ENCODE measurements at regions not wholly inside any gene's neighbourhood (a gene's known extent, or its start where the extent isn't known, plus 50 kb on each side); places are given as distances from the start of the nearest gene placed in this dataset.
"Not testable (repeated sequence)": the region's sequence is repeated elsewhere in the genome, so short reads cannot be mapped to it uniquely, and the experiment has no call there.

DNA sequence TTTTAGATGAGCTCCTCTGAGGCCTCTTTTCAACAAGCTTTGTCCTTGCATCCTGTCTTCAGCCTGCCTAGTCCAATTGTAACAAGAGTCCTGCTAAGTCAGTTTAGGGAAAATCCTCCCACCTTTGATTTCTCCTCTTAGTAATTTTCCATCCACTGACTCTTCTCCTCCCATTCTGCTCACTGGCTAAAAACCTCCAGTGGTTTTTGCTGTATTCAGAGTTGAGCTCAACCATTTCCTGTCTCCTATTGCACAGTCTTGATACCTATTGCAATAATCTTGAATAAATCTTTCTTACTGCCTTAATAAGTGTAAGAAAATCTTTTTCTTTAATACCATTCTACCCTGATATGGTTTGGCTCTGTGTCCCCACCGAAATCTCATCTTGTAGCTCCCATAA lies 117.8 kb upstream of the ENPP6 start:
- no peak for DNase-seq

GRCh38 chr4:184333446-184333845 lies 115.8 kb upstream of the ENPP6 start:
- DNase-seq, result peak in 1 of 51 donors; percentile 16

- peak in 5 of 51 donors; percentile 4 to 27 (median 18) for DNase-seq
Observed at GRCh38 chr4:184331268-184331995, 113.8 kb upstream of the ENPP6 start.

GRCh38 chr4:184330517-184331094 lies 112.9 kb upstream of the ENPP6 start:
- not testable (repeated sequence) for DNase-seq

GRCh38 chr4:184329659-184330400 lies 112.2 kb upstream of the ENPP6 start:
- peak in 16 of 51 donors; percentile 22 to 64 (median 33) for DNase-seq

DNA sequence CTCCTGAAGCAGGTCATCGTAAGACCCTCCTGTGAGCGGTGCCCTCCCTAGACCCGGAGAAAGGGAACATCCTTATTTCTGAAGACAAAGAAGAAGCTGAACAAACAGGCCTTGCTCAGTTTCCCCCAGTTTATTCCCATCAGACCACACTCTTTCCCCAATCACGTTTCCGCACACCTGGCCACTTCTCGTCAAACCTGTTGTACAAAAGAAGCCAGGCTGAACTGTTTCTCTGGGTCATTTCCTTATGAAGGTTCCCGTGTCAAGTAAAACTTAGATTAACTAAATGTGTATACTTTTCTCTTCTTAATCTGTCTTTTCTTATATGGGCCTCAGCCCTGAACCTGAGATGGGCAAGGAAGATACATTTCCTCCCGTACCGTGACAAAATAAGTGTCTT lies 111.6 kb upstream of the ENPP6 start:
- no peak for DNase-seq

- DNase-seq, result no peak
Observed at GRCh38 chr4:184328022-184328736, 110.5 kb upstream of the ENPP6 start.

GRCh38 chr4:184324939-184325477 lies 107.3 kb upstream of the ENPP6 start:
- DNase-seq, result no peak

DNA sequence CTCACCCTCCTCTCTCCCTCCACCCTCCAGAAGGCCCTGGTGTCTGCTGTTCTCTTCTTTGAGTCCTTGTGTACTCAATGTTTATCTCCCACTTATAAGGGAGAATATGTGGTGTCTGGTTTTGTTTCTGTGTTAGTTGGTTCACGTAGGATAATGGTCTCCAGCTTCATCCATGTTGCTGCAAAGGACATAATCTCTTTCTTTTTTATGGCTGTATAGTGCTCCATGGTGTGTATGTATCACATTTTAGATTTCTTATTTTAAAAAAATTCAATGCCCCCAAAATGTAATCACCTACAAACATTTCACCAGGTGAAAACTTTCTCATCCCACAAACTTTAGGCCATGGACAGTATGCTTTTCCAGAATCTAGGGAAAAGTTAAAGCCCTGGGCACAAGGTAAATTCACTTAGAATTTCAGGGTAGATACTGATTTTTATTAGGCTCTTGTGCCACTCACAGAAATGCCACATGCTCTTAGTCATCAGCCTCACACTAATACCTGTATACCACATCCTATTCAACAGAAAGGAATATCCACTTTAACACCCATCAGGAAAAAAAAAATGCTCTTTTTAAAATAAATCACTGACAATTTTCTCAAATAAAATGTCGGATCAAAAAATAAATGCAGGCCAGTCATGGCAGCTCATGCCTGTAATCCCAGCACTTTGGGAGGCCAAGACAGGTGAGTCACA lies 104.8 kb upstream of the ENPP6 start:
- no peak for DNase-seq

DNA sequence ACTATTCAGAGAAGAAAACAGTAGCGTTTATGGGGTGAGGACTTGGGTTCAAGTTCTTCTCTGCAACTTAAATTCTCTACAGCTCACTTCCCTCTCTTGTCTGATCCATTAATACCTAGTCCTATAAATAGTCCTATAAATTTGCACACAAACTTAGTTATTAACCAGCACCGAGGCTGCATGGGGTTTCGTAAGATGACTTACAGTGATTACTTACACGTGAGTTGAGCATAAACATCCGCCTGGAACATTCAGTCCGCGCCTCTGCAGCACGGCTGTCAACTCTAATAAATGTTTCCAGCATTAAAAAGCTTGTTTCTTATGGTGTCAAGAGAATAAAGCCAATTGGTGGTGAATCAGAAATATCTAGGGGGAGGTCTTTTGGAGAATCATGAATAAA lies 103.0 kb upstream of the ENPP6 start:
- no peak for DNase-seq

DNA sequence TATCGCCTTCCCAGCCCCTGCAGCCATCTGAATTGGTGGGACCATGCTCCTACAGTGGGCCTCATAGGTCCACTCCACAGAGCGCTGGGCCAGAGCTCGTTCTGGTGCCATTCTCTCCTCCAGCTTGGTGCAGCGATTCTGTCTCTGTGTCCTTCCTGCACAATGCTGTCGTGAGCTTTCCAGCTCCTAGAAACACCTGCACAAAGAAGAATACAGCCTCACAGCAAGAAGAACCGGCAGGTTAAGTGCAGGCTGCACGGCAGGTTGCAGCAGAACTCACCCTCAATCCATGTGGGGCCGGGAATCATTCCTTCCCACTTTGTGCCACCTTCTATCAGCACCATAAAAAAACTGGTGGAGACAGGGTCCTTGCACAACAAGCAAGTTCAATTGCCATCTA lies 101.2 kb upstream of the ENPP6 start:
- DNase-seq, result no peak

- DNase-seq, result no peak
Observed at GRCh38 chr4:184317234-184317918, 99.7 kb upstream of the ENPP6 start.

- no peak for DNase-seq
Observed at GRCh38 chr4:184316821-184317220, 99.1 kb upstream of the ENPP6 start.

GRCh38 chr4:184315675-184316359 lies 98.1 kb upstream of the ENPP6 start:
- no peak for DNase-seq

- peak in 1 of 51 donors; percentile 12 for DNase-seq
Observed at GRCh38 chr4:184313702-184314659, 96.3 kb upstream of the ENPP6 start.

GRCh38 chr4:184313058-184313581 lies 95.4 kb upstream of the ENPP6 start:
- no peak for DNase-seq

DNA sequence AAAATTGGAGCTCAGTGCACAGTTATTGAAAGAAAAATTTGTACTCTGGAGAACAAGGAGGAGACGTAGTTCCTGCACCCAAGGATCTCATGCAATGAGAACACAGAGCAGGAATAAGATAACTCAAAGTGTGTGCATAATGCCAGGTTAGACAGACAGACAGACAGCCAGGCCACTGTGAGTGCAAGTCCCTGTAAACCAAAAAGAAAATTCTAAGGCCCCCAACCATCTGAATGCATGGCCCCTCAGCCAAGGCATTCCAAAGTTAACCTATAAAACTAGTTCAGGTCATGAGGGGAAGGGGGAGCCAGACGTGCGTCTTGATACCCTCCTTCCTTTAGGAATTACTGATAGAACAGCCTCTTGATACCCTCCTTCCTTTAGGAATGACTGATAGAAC lies 94.5 kb upstream of the ENPP6 start:
- no peak for DNase-seq
